Astrocyte (in vitro differentiated cells and primary cell): ENCODE measurements at regions not wholly inside any gene's neighbourhood (a gene's known extent, or its start where the extent isn't known, plus 50 kb on each side); places are given as distances from the start of the nearest gene placed in this dataset.
"Not testable (repeated sequence)": the region's sequence is repeated elsewhere in the genome, so short reads cannot be mapped to it uniquely, and the experiment has no call there.

Source experiments
- CTCF ChIP-seq: IDR thresholded peaks from 2 replicates; pipeline ENCODE4 v1.5.1; 2011; ENCODE audit warnings: low read depth, mild to moderate bottlenecking, inconsistent platforms, low read length, moderate library complexity; ENCODE audit not compliant: insufficient read depth
- EZH2 ChIP-seq: IDR thresholded peaks from 2 replicates; pipeline ENCODE4 v1.6.1; 2012; ENCODE audit warnings: mild to moderate bottlenecking, low read length, inconsistent platforms; ENCODE audit not compliant: insufficient read depth

GRCh38 chr17:30729471-30730170 is 94.9 kb downstream of the CRLF3 start:
- TF ChIP-seq CTCF, EZH2: not testable (repeated sequence)
